HG02642 (cell line): ENCODE measurements at regions not wholly inside any gene's neighbourhood (a gene's known extent, or its start where the extent isn't known, plus 50 kb on each side); places are given as distances from the start of the nearest gene placed in this dataset.
A peak's percentile ranks its signal among the peaks of the same experiment; 100 is the strongest.

Experiments
- ATAC-seq: cut with Tn5 transposase; IDR thresholded peaks from one replicate; pipeline ENCODE4 v1.9.1; 2021; ENCODE audit warnings: mild to moderate bottlenecking; ENCODE audit not compliant: unreplicated experiment, poor library complexity

- no peak for ATAC-seq
Measured at GRCh38 chr20:39445095-39445494, 483.0 kb downstream of the DHX35 start.

GRCh38 chr20:39433466-39433865, 471.3 kb downstream of the DHX35 start:
- ATAC-seq: no peak

DNA sequence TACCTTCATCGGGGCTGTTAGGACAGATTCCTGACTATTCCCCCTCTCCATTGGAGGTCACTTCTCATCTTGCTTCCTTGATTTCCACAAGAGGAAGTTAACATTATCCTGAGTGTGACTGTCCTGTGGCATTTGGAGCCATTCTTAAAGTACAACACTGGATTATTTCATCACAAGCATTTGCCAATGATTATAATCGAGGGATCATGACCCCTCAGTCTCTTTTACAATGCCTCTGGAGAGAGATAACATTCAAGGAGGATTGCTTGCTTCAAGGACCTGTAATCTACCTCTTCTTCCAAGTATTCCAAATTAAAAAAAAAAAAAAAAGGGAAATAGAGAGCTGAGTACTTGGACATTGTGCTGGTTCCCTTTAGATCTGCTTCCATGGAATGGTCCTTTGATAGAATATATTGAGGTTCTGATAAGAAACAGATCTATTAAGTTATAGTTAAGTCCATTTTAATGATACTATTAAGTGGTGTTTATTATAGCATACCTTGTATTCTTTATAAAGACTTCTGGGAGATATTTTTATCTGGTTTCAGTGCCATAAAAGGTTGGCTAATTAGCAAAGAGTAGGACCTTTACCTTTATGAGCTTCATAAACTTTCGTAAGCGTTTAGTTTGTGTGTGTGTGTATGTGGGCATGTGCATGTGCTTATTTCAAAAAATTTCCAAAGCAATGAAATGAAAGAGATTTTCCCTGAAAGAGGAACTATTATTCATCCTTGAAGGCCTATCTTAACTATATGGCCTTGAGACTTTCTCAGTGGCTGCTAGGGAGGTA, 469.1 kb downstream of the DHX35 start:
- ATAC-seq: no peak

DNA sequence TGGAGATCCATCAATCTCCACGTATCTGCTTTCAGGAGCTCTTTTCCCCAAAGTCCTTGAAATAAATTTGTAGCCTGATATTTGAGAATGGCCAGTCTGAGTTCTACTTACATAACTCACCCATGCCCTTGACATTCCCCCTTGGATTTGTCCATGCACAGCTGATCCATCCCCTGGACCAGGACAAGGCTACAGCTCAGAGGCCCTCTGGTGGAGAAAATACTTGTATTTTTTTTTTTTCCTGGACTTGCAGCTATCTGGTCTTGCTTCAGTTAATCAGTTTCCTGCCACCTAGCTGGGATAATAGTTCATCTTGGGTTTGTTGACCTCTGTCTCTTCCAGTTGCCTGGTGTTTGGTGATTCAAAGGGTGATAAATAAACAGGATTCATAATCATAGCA, 467.6 kb downstream of the DHX35 start:
- ATAC-seq: no peak

- no peak for ATAC-seq
Measured at GRCh38 chr20:39424962-39425678, 463.0 kb downstream of the DHX35 start.

- ATAC-seq: no peak
Measured at GRCh38 chr20:39421571-39422105, 459.5 kb downstream of the DHX35 start.

DNA sequence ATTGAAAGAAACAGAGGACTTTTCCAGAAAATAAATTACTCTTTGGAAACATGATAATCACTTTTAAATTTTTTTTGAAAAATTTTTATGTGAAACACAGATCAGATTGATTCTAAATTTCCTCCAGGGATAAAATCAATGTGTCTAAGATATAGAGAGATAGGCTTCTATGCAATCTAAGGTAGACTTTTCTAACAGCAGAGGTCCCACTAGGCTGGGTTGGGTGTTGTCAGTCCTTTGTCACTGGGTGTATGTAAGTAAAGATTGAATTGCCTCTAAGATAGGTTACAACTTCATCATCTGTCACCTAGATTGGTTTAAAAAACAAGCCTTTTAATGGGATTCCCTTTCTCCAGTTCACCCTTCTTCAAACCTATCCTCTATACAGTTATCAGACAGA, 449.9 kb downstream of the DHX35 start:
- ATAC-seq: no peak

DNA sequence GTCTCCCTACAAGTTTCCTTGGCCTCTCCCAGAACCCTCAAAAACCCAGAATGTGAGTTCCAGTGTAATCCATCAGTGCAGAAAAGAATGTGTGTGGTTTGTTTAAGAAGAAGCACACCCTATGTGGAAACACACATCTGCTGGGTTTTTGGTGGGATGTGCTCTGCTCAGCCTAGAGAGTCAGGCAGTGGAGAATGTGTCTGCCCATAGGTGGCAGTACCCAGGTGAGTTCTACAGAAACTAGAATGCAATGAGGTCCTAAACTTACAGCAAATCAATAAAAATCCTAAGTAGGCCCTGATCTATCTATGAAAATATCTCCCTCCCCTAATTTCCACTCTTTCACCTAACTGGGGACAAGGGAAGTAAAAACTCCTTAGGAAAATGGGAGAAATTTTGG, 437.3 kb downstream of the DHX35 start:
- ATAC-seq: no peak

GRCh38 chr20:39398656-39399055, 436.5 kb downstream of the DHX35 start:
- no peak for ATAC-seq

- no peak for ATAC-seq
Measured at GRCh38 chr20:39397646-39398045, 435.5 kb downstream of the DHX35 start.

- no peak for ATAC-seq
Measured at GRCh38 chr20:39395478-39396291, 433.5 kb downstream of the DHX35 start.

DNA sequence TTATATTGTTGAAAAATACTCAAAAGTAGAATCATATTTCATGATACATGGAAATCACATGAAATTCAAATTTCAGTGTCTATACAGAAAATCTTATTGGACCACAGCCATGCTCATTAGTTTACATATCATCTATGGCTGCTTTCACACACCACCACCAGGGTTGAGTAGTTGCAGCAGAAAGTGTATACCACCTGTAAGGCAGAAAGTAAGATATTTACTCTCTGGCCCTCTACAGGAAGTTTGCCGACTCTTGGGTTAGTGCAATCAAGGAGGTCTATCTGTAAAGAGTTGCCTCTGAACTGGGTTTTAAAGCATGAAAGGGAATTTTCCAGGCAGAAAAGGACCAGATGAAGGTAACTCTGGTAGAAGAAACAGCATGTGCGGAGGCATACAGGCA, 432.3 kb downstream of the DHX35 start:
- ATAC-seq: no peak

- no peak for ATAC-seq
Measured at GRCh38 chr20:39390186-39390585, 428.0 kb downstream of the DHX35 start.

GRCh38 chr20:39381595-39381994, 419.5 kb downstream of the DHX35 start:
- no peak for ATAC-seq

GRCh38 chr20:39378776-39379175, 416.6 kb downstream of the DHX35 start:
- no peak for ATAC-seq

DNA sequence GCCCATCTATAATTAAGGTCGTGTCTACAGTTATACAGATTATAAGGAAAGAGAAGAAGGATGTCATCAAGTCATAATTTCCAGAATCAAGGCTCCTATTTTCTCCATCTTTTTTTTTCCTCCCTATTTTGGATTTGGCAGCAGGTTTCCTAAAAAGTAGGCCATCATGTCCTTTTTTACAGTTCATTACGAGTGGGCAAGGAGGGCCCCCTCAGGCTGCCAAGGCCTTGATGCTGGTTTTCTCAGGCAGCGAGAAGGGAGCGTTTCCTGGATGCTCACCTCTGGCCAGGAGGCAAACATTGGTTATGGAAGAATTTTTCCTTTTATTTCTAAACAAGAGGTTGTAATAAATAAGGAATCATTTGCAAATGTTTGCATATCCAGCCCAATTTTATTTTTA, 414.6 kb downstream of the DHX35 start:
- ATAC-seq: no peak

GRCh38 chr20:39364320-39364719, 402.2 kb downstream of the DHX35 start:
- no peak for ATAC-seq

DNA sequence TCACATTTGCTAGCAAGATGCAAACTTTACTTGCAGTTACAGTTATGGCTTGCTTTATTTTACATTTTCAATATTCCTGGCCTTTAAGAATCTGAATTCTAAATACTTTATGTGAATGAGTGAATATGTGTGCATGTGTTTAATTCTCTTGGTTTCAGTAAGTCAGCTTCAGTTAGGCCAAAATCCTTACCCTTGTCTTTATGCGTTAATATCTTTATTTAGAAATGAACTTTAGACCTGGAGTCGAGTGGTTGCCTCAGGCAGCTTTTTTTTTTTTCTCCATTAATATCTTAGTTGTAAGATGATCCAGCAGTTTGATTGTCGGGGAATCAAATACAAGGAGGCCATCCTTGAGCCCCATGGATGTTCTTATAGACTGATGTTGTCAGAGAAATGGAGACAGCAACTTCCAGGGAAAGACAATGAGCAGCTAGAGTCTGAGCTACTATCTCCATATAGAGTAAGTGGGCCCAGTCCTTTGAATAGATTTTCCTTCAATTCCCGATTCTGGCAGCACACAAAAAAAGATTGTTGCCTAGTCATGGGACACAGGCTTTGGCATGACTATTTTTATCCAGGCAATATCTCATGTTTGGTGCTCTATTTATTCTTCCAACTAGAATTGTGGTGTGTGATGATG, 398.0 kb downstream of the DHX35 start:
- ATAC-seq: no peak

- ATAC-seq: peak; percentile 74
Measured at GRCh38 chr20:39358052-39358451, 395.9 kb downstream of the DHX35 start.

GRCh38 chr20:39356908-39357307, 394.8 kb downstream of the DHX35 start:
- no peak for ATAC-seq
